ENCODE measurements at regions not wholly inside any gene's neighbourhood (a gene's known extent, or its start where the extent isn't known, plus 50 kb on each side); places are given as distances from the start of the nearest gene placed in this dataset.

GRCh38 chr5:121373371-121373770, 478.3 kb upstream of the FTMT start (continued):
- TF ChIP-seq ZSCAN20 (CRISPR knock-in tag; IDR thresholded peaks at IDR 0.05) (no peak), POLR2AphosphoS2 (conservative IDR thresholded peaks at IDR 0.05; ENCODE audit: low read length) (no peak), BHLHE40 (IDR thresholded peaks at IDR 0.05; ENCODE audit: low read depth, low read length) (no peak)

GRCh38 chr5:121377461-121377860, 474.2 kb upstream of the FTMT start:
- CTCF ChIA-PET, result no interaction called here
- Histone ChIP-seq H3K27ac (no peak overlapping the region), H3K9me3 (no peaks in the 10 kb centered on the region), H3K4me3 (no peak overlapping the region), H3K4me2 (peak overlapping the region; percentile 21; the same call in 2 of the 3 replicates), H3K4me1 (peaks cover 9% of the 10 kb centered on the region)
- DNase-seq (ENCODE audit: low read depth in 1 of 2, low spot score in 1 of 2) (no peak), FAIRE-seq (no peak), ATAC-seq (no peak)
- 21% methylated on average over 1 of the region's 1 CpG for WGBS (ENCODE audit: missing lambda C conversion rate)
- POLR2A ChIA-PET, result no interaction called here
- TF ChIP-seq MAZ (IDR thresholded peaks at IDR 0.05; ENCODE audit: borderline replicate concordance, low read depth, low read length), result no peak

- ChIA-PET POLR2A (no interaction called here), CTCF (no interaction called here)
- no peaks in the 10 kb centered on the region for H3K9me3 ChIP-seq
- WGBS (ENCODE audit: missing lambda C conversion rate), result 95% methylated on average over 3 of the region's 3 CpGs
- H3K4me3 ChIP-seq, result no peak overlapping the region
- FAIRE-seq, result no peak
- ATAC-seq, result no peak
- H3K4me1 ChIP-seq, result peaks cover 9% of the 10 kb centered on the region
- no peak for TF ChIP-seq HES2 (IDR thresholded peaks at IDR 0.05)
- TF ChIP-seq PHF8 (IDR thresholded peaks at IDR 0.05; ENCODE audit: borderline replicate concordance, low read depth), result no peak
- no peak for TF ChIP-seq ZFP36 (IDR thresholded peaks at IDR 0.05; ENCODE audit: borderline replicate concordance, partially characterized antibody)
- no peak for TF ChIP-seq ESRRA (IDR thresholded peaks at IDR 0.05; ENCODE audit: borderline replicate concordance, low read length)
- no peak for TF ChIP-seq NPAS2 (CRISPR knock-in tag; IDR thresholded peaks at IDR 0.05; ENCODE audit: borderline replicate concordance)
- no peak for TF ChIP-seq FOXS1 (CRISPR knock-in tag; IDR thresholded peaks at IDR 0.05)
- no peak for TF ChIP-seq NR3C1 (IDR thresholded peaks at IDR 0.05)
- TF ChIP-seq RCOR1 (IDR thresholded peaks at IDR 0.05; ENCODE audit: low read depth, low read length), result no peak
- no peak for TF ChIP-seq REST (IDR thresholded peaks at IDR 0.05)
- DNase-seq (ENCODE audit: low read depth in 1 of 2, low spot score in 1 of 2), result no peak
- no peak overlapping the region for H3K4me2 ChIP-seq
- no peak overlapping the region for H3K27ac ChIP-seq
Measured at GRCh38 chr5:121378046-121378445, 473.6 kb upstream of the FTMT start.

GRCh38 chr5:121378559-121379359, 472.9 kb upstream of the FTMT start:
- DNase-seq (ENCODE audit: low read depth in 1 of 2, low spot score in 1 of 2) (no peak), FAIRE-seq (no peak), ATAC-seq (peak; percentile 70 to 86; a peak in 5 of 6 replicates)
- Histone ChIP-seq H3K9me3 (no peaks in the 10 kb centered on the region), H3K4me2 (no peak overlapping the region), H3K4me3 (no peak overlapping the region), H3K4me1 (peaks cover 9% of the 10 kb centered on the region), H3K27ac (no peak overlapping the region)
- ChIA-PET POLR2A (no interaction called here), CTCF (no interaction called here)
- no peak for TF ChIP-seq MAX (IDR thresholded peaks at IDR 0.05)
- no peak for TF ChIP-seq CEBPB (IDR thresholded peaks at IDR 0.05)
- no peak for TF ChIP-seq CBX2 (IDR thresholded peaks at IDR 0.05; ENCODE audit: borderline replicate concordance, low read depth)
- TF ChIP-seq KDM5A (IDR thresholded peaks at IDR 0.05), result no peak
- no peak for TF ChIP-seq SMC3 (IDR thresholded peaks at IDR 0.05)
- TF ChIP-seq FOSL2 (IDR thresholded peaks at IDR 0.05), result no peak
- TF ChIP-seq FOSL2 (CRISPR knock-in tag; IDR thresholded peaks at IDR 0.05), result no peak
- TF ChIP-seq BHLHE40 (IDR thresholded peaks at IDR 0.05; ENCODE audit: low read depth, low read length), result no peak
- TF ChIP-seq JUN (IDR thresholded peaks at IDR 0.05), result no peak
- TF ChIP-seq GATA3 (IDR thresholded peaks at IDR 0.05; ENCODE audit: borderline replicate concordance), result no peak
- TF ChIP-seq RARB (CRISPR knock-in tag; IDR thresholded peaks at IDR 0.05), result no peak
- TF ChIP-seq ESRRA (IDR thresholded peaks at IDR 0.05; ENCODE audit: borderline replicate concordance, low read length), result no peak
- TF ChIP-seq PHF8 (IDR thresholded peaks at IDR 0.05; ENCODE audit: borderline replicate concordance, low read depth), result no peak
- no peak for TF ChIP-seq TFCP2L1 (CRISPR knock-in tag; IDR thresholded peaks at IDR 0.05)
- no peak for TF ChIP-seq NFE2L2 (conservative IDR thresholded peaks at IDR 0.05; ENCODE audit: low read length)
- no peak for TF ChIP-seq EP300 (IDR thresholded peaks at IDR 0.05)
- no peak for TF ChIP-seq CTCF (IDR thresholded peaks at IDR 0.05)
- TF ChIP-seq HOXA7 (CRISPR knock-in tag; IDR thresholded peaks at IDR 0.05), result no peak
- 78% methylated on average over 3 of the region's 3 CpGs for WGBS (ENCODE audit: missing lambda C conversion rate)
